Activated CD8-positive, alpha-beta T cell treated with anti-CD3 and anti-CD28 coated beads for 36 hours (primary cell): ENCODE measurements at regions not wholly inside any gene's neighbourhood (a gene's known extent, or its start where the extent isn't known, plus 50 kb on each side); places are given as distances from the start of the nearest gene placed in this dataset.

Experiments used
- ATAC-seq: fragments of 200-7000 bp; cut with Tn5 transposase; one replicate; pipeline ENCODE4 v1.10.0; 2021; ENCODE audit warnings: mild to moderate bottlenecking, moderate library complexity
- CTCF ChIA-PET: fragments of 350-600 bp; sonication (Branson Sonifier 250); formaldehyde crosslinking; loops from one replicate; lab custom pipeline; 2021; ENCODE audit warnings: antibody characterized with exemption; lab: Charles Lee
- POLR2A ChIA-PET: fragments of 350-600 bp; sonication (Branson Sonifier 250); formaldehyde crosslinking; loops from one replicate; lab custom pipeline; 2021; ENCODE audit warnings: antibody characterized with exemption; lab: Charles Lee
- DNase-seq: peaks from one replicate; pipeline ENCODE4 v3.0.0-alpha.2; 2020
- H3K27ac Mint-ChIP-seq: one replicate; pipeline ENCODE4 v1.8.0; 2021; ENCODE audit warnings: mild to moderate bottlenecking, mixed read lengths
- H3K27me3 Mint-ChIP-seq: one replicate; pipeline ENCODE4 v1.8.0; 2021; ENCODE audit warnings: mixed read lengths
- H3K36me3 Mint-ChIP-seq: one replicate; pipeline ENCODE4 v1.8.0; 2021; ENCODE audit warnings: low read depth, mixed read lengths
- H3K4me1 Mint-ChIP-seq: one replicate; pipeline ENCODE4 v1.8.0; 2021; ENCODE audit warnings: low read depth, mixed read lengths
- H3K4me3 Mint-ChIP-seq: one replicate; pipeline ENCODE4 v1.8.0; 2021; ENCODE audit warnings: mild to moderate bottlenecking, moderate library complexity, mixed read lengths
- H3K9me3 Mint-ChIP-seq: one replicate; pipeline ENCODE4 v1.8.0; 2021; ENCODE audit warnings: mixed read lengths
- intact Hi-C: fragments of 100-400 bp; cut with micrococcal nuclease; formaldehyde crosslinking; loops from one replicate; pipeline ENCODE4 v1.10.0; 2022
- TF ChIP-seq, protein P1 (sequence below): fragments of 200-600 bp; IDR thresholded peaks from one replicate; pipeline ENCODE4 v1.8.0; 2022; ENCODE audit warnings: antibody characterized with exemption, mild to moderate bottlenecking

GRCh38 chr5:114702136-114702535, 340.3 kb downstream of the KCNN2 start:
- no peaks in the 10 kb centered on the region for H3K27me3 Mint-ChIP-seq
- CTCF ChIA-PET = no interaction called here
- no peak overlapping the region for H3K4me3 Mint-ChIP-seq
- no peaks in the 10 kb centered on the region for H3K36me3 Mint-ChIP-seq
- POLR2A ChIA-PET = no interaction called here
- peaks cover 3% of the 10 kb centered on the region for H3K9me3 Mint-ChIP-seq
- H3K27ac Mint-ChIP-seq = no peak overlapping the region
- H3K4me1 Mint-ChIP-seq = no peaks in the 10 kb centered on the region
- no peak for ATAC-seq
- DNase-seq = no peak
- intact Hi-C loops = no loop called here
- TF ChIP-seq, protein P1, sequence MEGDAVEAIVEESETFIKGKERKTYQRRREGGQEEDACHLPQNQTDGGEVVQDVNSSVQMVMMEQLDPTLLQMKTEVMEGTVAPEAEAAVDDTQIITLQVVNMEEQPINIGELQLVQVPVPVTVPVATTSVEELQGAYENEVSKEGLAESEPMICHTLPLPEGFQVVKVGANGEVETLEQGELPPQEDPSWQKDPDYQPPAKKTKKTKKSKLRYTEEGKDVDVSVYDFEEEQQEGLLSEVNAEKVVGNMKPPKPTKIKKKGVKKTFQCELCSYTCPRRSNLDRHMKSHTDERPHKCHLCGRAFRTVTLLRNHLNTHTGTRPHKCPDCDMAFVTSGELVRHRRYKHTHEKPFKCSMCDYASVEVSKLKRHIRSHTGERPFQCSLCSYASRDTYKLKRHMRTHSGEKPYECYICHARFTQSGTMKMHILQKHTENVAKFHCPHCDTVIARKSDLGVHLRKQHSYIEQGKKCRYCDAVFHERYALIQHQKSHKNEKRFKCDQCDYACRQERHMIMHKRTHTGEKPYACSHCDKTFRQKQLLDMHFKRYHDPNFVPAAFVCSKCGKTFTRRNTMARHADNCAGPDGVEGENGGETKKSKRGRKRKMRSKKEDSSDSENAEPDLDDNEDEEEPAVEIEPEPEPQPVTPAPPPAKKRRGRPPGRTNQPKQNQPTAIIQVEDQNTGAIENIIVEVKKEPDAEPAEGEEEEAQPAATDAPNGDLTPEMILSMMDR = no peak

GRCh38 chr5:114700823-114701222, 339.0 kb downstream of the KCNN2 start:
- DNase-seq (no peak), ATAC-seq (no peak)
- no peaks in the 10 kb centered on the region for H3K4me1 Mint-ChIP-seq
- TF ChIP-seq, protein P1 = no peak
- CTCF ChIA-PET = no interaction called here
- no peak overlapping the region for H3K4me3 Mint-ChIP-seq
- POLR2A ChIA-PET = no interaction called here
- no peaks in the 10 kb centered on the region for H3K27me3 Mint-ChIP-seq
- H3K9me3 Mint-ChIP-seq = peaks cover 4% of the 10 kb centered on the region
- intact Hi-C loops = no loop called here
- H3K36me3 Mint-ChIP-seq = no peaks in the 10 kb centered on the region
- no peak overlapping the region for H3K27ac Mint-ChIP-seq

DNA sequence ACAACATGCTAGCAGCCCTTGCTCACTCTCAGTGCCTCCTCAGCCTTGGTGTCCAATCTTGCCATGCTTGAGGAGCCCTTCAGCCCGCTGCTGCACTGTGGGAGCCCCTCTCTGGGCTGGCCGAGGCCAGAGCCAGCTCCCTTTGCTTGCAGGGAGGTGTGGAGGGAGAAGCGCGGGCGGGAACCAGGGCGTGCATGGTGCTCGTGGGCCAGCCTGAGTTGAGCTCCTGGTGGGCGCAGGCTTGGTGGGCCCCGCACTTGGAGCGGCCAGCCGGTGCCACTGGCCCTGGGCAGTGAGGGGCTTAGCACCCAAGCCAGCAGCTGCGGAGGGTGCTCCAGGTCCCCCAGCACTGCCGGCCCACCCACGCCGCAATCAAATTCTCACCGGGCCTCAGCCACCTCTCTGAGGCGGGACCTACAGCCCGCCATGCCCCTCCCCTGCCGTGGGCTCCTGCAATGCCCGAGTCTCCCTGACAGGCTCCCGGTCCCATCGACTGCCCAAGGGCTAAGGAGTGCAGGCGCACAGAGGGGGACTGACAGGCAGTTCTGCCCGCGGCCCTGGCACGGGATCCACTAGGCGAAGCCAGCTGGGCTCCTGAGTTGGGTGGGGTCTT, 333.5 kb downstream of the KCNN2 start:
- ChIA-PET POLR2A (no interaction called here), CTCF (no interaction called here)
- Mint-ChIP-seq H3K9me3 (peaks cover 3% of the 10 kb centered on the region), H3K36me3 (no peaks in the 10 kb centered on the region), H3K4me3 (no peak overlapping the region), H3K4me1 (no peaks in the 10 kb centered on the region), H3K27ac (no peak overlapping the region), H3K27me3 (no peaks in the 10 kb centered on the region)
- intact Hi-C loops = no loop called here
- no peak for ATAC-seq
- TF ChIP-seq, protein P1 = no peak
- no peak for DNase-seq

DNA sequence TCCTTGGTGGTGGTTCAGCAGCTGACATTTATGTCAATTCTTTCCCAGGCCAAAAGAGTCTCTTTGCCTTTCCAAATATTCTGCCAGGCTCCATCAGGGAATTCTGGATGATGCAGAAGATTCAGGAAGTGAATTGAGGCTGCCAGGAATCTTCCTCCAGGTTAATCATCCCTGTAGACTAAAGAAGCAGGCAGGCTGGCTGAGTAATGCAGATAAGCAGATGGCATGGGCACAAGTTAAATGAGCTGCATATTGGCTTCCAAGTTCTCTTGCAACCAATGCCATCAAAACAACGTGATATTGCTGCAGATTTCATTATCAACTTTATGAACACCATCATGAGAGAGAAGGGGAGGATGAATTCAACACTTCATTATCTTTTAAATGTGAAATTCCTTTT, 324.5 kb downstream of the KCNN2 start:
- ChIA-PET CTCF (interaction anchor here (0.9 kb wide), 1 partner anchor 8 kb away, joined by 3 read pairs; no protein-coding TSS in a partner anchor), POLR2A (no interaction called here)
- no peaks in the 10 kb centered on the region for H3K27me3 Mint-ChIP-seq

GRCh38 chr5:114678778-114679177, 316.9 kb downstream of the KCNN2 start:
- ATAC-seq = no peak
- POLR2A ChIA-PET = no interaction called here
- TF ChIP-seq, protein P1 = no peak
- Mint-ChIP-seq H3K27ac (no peak overlapping the region), H3K36me3 (no peaks in the 10 kb centered on the region), H3K9me3 (no peaks in the 10 kb centered on the region), H3K27me3 (no peaks in the 10 kb centered on the region), H3K4me3 (no peak overlapping the region), H3K4me1 (no peaks in the 10 kb centered on the region)
- CTCF ChIA-PET = interaction anchor here (1.4 kb wide), 1 partner anchor 8 kb away, joined by 3 read pairs; no protein-coding TSS in a partner anchor
- intact Hi-C loops = no loop called here
- DNase-seq = no peak

More for the DNA sequence above, 324.5 kb downstream of the KCNN2 start:
- intact Hi-C loops = no loop called here
- H3K4me3 Mint-ChIP-seq = no peak overlapping the region
- H3K27ac Mint-ChIP-seq = no peak overlapping the region
- no peaks in the 10 kb centered on the region for H3K36me3 Mint-ChIP-seq
- no peaks in the 10 kb centered on the region for H3K9me3 Mint-ChIP-seq
- H3K4me1 Mint-ChIP-seq = no peaks in the 10 kb centered on the region
- no peak for ATAC-seq
- DNase-seq = no peak
- TF ChIP-seq, protein P1 = no peak
